SU-DHL-6 (cell line): ENCODE measurements at regions not wholly inside any gene's neighbourhood (a gene's known extent, or its start where the extent isn't known, plus 50 kb on each side); places are given as distances from the start of the nearest gene placed in this dataset.

Experiments
- EZH2phosphoT487 ChIP-seq: fragments of 200-600 bp; sonication (generic), shearing (Covaris generic); conservative IDR thresholded peaks from 2 replicates; pipeline ENCODE4 v1.6.1; 2018; ENCODE audit warnings: mild to moderate bottlenecking, antibody characterized with exemption, low read length, moderate library complexity, mixed read lengths
- TF ChIP-seq, protein P1 (sequence below): fragments of 200-600 bp; sonication (generic); IDR thresholded peaks from one replicate; pipeline ENCODE4 v1.5.1; 2017; ENCODE audit warnings: antibody characterized with exemption, mild to moderate bottlenecking, low read length, moderate library complexity; ENCODE audit not compliant: insufficient read depth, poor library complexity, severe bottlenecking

- TF ChIP-seq, protein P1, sequence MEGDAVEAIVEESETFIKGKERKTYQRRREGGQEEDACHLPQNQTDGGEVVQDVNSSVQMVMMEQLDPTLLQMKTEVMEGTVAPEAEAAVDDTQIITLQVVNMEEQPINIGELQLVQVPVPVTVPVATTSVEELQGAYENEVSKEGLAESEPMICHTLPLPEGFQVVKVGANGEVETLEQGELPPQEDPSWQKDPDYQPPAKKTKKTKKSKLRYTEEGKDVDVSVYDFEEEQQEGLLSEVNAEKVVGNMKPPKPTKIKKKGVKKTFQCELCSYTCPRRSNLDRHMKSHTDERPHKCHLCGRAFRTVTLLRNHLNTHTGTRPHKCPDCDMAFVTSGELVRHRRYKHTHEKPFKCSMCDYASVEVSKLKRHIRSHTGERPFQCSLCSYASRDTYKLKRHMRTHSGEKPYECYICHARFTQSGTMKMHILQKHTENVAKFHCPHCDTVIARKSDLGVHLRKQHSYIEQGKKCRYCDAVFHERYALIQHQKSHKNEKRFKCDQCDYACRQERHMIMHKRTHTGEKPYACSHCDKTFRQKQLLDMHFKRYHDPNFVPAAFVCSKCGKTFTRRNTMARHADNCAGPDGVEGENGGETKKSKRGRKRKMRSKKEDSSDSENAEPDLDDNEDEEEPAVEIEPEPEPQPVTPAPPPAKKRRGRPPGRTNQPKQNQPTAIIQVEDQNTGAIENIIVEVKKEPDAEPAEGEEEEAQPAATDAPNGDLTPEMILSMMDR, result no peak
- no peak for TF ChIP-seq EZH2phosphoT487
These were observed 172.2 kb downstream of the TM2D1 start for GRCh38 chr1:61552630-61553305.
